C4-2B (cell line): ENCODE measurements at regions not wholly inside any gene's neighbourhood (a gene's known extent, or its start where the extent isn't known, plus 50 kb on each side); places are given as distances from the start of the nearest gene placed in this dataset.

ENCODE experiments used
- CTCF ChIP-seq: fragments of 450-650 bp; conservative IDR thresholded peaks from 2 replicates; pipeline ENCODE4 v1.5.1; 2017; ENCODE audit warnings: mild to moderate bottlenecking
- ZFX ChIP-seq: fragments of 450-650 bp; IDR thresholded peaks from 2 replicates; pipeline ENCODE4 v1.6.1; 2017

GRCh38 chr7:91749418-91749817 is 131.1 kb downstream of the MTERF1 start:
- TF ChIP-seq CTCF = no peak
- TF ChIP-seq ZFX = no peak
